Colonic mucosa (tissue), 4 donors: ENCODE measurements at regions not wholly inside any gene's neighbourhood (a gene's known extent, or its start where the extent isn't known, plus 50 kb on each side); places are given as distances from the start of the nearest gene placed in this dataset.
"Not testable (repeated sequence)": the region's sequence is repeated elsewhere in the genome, so short reads cannot be mapped to it uniquely, and the experiment has no call there.

Source experiments
- DNase-seq: peaks from one replicate; pipeline ENCODE4 v3.0.0-alpha.2; 2020
- H3K27ac ChIP-seq: fragments of 200-600 bp; one replicate; pipeline ENCODE4 v1.8.0; 2021
- H3K27me3 ChIP-seq: fragments of 200-600 bp; one replicate; pipeline ENCODE4 v1.8.0; 2021
- H3K36me3 ChIP-seq: fragments of 200-600 bp; one replicate; pipeline ENCODE4 v1.8.0; 2021
- H3K4me1 ChIP-seq: fragments of 200-600 bp; one replicate; pipeline ENCODE4 v1.8.0; 2021; ENCODE audit warnings: mild to moderate bottlenecking
- H3K4me3 ChIP-seq: fragments of 200-600 bp; one replicate; pipeline ENCODE4 v1.8.0; 2021
- H3K9ac ChIP-seq, 2 donors: one replicate each; pipeline ENCODE4 v1.7.0; 2013; ENCODE audit warnings: control low read depth in 2 of 2, low read depth in 2 of 2, low read length in 2 of 2
- H3K9me3 ChIP-seq: fragments of 200-600 bp; one replicate; pipeline ENCODE4 v1.8.0; 2021
- CTCF ChIP-seq: fragments of 200-600 bp; IDR thresholded peaks from one replicate; pipeline ENCODE4 v1.8.0; 2022; ENCODE audit warnings: antibody characterized with exemption, mild to moderate bottlenecking
- intact Hi-C: fragments of 100-400 bp; cut with DNase I; formaldehyde crosslinking; loops from one replicate; pipeline ENCODE4 v1.14.1; 2022
- donor health status: healthy.
- donor health status: DM: no; HTN: no; CAD: no.
- donor health status: DM: no; HTN: no; CAD: no.

- Histone ChIP-seq H3K4me1 (no peaks in the 10 kb centered on the region), H3K36me3 (no peaks in the 10 kb centered on the region), H3K9me3 (no peaks in the 10 kb centered on the region), H3K9ac (no peak overlapping the region), H3K4me3 (no peak overlapping the region), H3K27ac (no peak overlapping the region), H3K27me3 (no peaks in the 10 kb centered on the region)
- intact Hi-C loops = no loop called here
- TF ChIP-seq CTCF = no peak
- DNase-seq = no peak
These were observed 207.7 kb downstream of the FAM43A start for GRCh38 chr3:194893121-194893987.

- Histone ChIP-seq H3K27me3 (no peaks in the 10 kb centered on the region), H3K36me3 (no peaks in the 10 kb centered on the region)
- no peak for TF ChIP-seq CTCF
These were observed 208.9 kb downstream of the FAM43A start for GRCh38 chr3:194894538-194894937.

GRCh38 chr3:194900854-194901522 lies 215.3 kb downstream of the FAM43A start:
- H3K4me1 ChIP-seq = no peaks in the 10 kb centered on the region
- no peak for TF ChIP-seq CTCF
- intact Hi-C loops = no loop called here
- no peaks in the 10 kb centered on the region for H3K9me3 ChIP-seq
- DNase-seq = no peak
- H3K9ac ChIP-seq = no peak overlapping the region
- no peak overlapping the region for H3K27ac ChIP-seq
- H3K4me3 ChIP-seq = no peak overlapping the region
- no peaks in the 10 kb centered on the region for H3K27me3 ChIP-seq
- no peaks in the 10 kb centered on the region for H3K36me3 ChIP-seq

More at GRCh38 chr3:194894538-194894937, 208.9 kb downstream of the FAM43A start:
- no peak overlapping the region for H3K9ac ChIP-seq
- no peak for DNase-seq
- H3K9me3 ChIP-seq = no peaks in the 10 kb centered on the region
- no peak overlapping the region for H3K4me3 ChIP-seq
- no peaks in the 10 kb centered on the region for H3K4me1 ChIP-seq
- H3K27ac ChIP-seq = no peak overlapping the region
- intact Hi-C loops = no loop called here

- H3K36me3 ChIP-seq, H3K9me3 ChIP-seq, H3K9ac ChIP-seq, DNase-seq, H3K4me1 ChIP-seq, H3K4me3 ChIP-seq, H3K27ac ChIP-seq, intact Hi-C loops, H3K27me3 ChIP-seq: not testable (repeated sequence)
These were observed 217.8 kb downstream of the FAM43A start for GRCh38 chr3:194903447-194903846.

GRCh38 chr3:194904999-194905398 lies 219.3 kb downstream of the FAM43A start:
- H3K4me3 ChIP-seq, H3K27ac ChIP-seq, H3K9me3 ChIP-seq, DNase-seq, H3K27me3 ChIP-seq, H3K9ac ChIP-seq, intact Hi-C loops, H3K4me1 ChIP-seq, H3K36me3 ChIP-seq: not testable (repeated sequence)

GRCh38 chr3:194905696-194906095 lies 220.0 kb downstream of the FAM43A start:
- Histone ChIP-seq H3K27me3 (no peaks in the 10 kb centered on the region), H3K27ac (no peak overlapping the region), H3K36me3 (no peaks in the 10 kb centered on the region), H3K4me3 (no peak overlapping the region), H3K9me3 (no peaks in the 10 kb centered on the region), H3K4me1 (no peaks in the 10 kb centered on the region), H3K9ac (no peak overlapping the region)
- DNase-seq = no peak
- intact Hi-C loops = no loop called here
- no peak for TF ChIP-seq CTCF
